HL-60 (cell line): ENCODE measurements at regions not wholly inside any gene's neighbourhood (a gene's known extent, or its start where the extent isn't known, plus 50 kb on each side); places are given as distances from the start of the nearest gene placed in this dataset.

Source experiments
- CTCF ChIP-seq: IDR thresholded peaks from one replicate; pipeline ENCODE4 v1.5.1; 2011; ENCODE audit warnings: low read length, control low read depth, inconsistent platforms; ENCODE audit not compliant: insufficient read depth
- POLR2AphosphoS5 ChIP-seq: IDR thresholded peaks from 2 replicates; pipeline ENCODE4 v1.6.1; 2012; ENCODE audit warnings: low read depth
- TF ChIP-seq, protein P1 (sequence below): IDR thresholded peaks from 2 replicates; pipeline ENCODE4 v1.6.1; 2012; ENCODE audit warnings: low read depth; ENCODE audit not compliant: insufficient replicate concordance

GRCh38 chr4:54971474-54971950, 153.9 kb downstream of the KDR start:
- peak; percentile 46 for TF ChIP-seq CTCF
- TF ChIP-seq, protein P1, sequence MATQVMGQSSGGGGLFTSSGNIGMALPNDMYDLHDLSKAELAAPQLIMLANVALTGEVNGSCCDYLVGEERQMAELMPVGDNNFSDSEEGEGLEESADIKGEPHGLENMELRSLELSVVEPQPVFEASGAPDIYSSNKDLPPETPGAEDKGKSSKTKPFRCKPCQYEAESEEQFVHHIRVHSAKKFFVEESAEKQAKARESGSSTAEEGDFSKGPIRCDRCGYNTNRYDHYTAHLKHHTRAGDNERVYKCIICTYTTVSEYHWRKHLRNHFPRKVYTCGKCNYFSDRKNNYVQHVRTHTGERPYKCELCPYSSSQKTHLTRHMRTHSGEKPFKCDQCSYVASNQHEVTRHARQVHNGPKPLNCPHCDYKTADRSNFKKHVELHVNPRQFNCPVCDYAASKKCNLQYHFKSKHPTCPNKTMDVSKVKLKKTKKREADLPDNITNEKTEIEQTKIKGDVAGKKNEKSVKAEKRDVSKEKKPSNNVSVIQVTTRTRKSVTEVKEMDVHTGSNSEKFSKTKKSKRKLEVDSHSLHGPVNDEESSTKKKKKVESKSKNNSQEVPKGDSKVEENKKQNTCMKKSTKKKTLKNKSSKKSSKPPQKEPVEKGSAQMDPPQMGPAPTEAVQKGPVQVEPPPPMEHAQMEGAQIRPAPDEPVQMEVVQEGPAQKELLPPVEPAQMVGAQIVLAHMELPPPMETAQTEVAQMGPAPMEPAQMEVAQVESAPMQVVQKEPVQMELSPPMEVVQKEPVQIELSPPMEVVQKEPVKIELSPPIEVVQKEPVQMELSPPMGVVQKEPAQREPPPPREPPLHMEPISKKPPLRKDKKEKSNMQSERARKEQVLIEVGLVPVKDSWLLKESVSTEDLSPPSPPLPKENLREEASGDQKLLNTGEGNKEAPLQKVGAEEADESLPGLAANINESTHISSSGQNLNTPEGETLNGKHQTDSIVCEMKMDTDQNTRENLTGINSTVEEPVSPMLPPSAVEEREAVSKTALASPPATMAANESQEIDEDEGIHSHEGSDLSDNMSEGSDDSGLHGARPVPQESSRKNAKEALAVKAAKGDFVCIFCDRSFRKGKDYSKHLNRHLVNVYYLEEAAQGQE, result no peak
- no peak for TF ChIP-seq POLR2AphosphoS5
